HG03469 (cell line): ENCODE measurements at regions not wholly inside any gene's neighbourhood (a gene's known extent, or its start where the extent isn't known, plus 50 kb on each side); places are given as distances from the start of the nearest gene placed in this dataset.

ENCODE experiments used
- ATAC-seq: cut with Tn5 transposase; IDR thresholded peaks from one replicate; pipeline ENCODE4 v1.9.1; 2021; ENCODE audit warnings: mild to moderate bottlenecking, moderate library complexity, moderate number of reproducible peaks; ENCODE audit not compliant: unreplicated experiment

- no peak for ATAC-seq
Observed at GRCh38 chr15:70180186-70180875, 82.6 kb upstream of the TLE3 start.

GRCh38 chr15:70179309-70179892 lies 81.7 kb upstream of the TLE3 start:
- no peak for ATAC-seq

- no peak for ATAC-seq
Observed at GRCh38 chr15:70178335-70179084, 80.8 kb upstream of the TLE3 start.

DNA sequence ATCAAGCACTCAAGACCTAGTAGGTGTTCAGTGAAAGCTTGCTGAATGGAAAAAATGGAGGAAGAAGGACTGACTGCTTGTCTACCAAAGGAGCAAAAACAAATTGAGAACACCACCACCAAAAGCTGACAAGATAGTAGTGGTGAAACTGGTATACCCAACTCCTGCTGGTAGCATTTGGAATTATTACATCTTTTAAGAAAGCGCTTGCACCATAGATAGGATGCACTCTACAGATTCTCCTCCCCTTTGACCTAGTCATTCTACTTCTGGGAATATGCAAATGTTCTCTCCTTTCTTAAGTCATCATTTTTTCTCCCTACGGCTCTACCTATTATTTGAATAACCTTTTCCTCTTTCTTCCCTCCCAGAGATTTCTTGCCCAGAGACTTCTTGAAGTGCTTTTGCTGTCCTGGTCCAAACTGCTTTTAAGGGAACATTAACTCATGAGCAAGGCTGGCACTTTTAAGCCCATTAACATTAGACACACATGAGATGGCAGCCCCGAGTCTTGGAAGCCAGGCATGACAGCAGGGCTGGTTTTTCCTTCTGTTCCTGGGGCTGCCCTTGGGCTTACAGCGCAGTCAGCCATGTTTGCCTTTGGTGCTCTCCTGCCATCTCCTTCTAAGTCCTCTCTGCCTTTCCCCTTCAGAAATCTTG lies 75.0 kb upstream of the TLE3 start:
- ATAC-seq: no peak

DNA sequence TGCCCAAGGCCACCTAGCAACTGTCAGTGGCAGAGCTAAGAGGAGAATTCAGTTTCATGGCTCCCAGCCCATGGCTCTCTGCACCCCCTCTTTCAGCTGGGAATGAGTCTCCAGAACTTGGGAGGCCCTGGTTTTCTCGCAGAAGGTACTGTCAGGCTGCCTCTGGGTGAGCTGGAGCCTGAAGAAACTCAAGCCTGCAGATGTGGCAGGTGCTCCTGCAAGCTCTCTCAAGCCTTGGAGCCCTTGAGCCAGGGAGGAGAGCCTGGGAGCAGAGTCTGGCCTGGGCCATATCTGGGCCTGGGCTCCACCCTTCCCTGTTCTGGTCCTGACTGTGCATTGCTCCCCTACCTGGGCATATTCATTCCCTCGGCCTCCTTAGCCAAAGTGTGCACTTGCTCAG lies 74.4 kb upstream of the TLE3 start:
- ATAC-seq: no peak

GRCh38 chr15:70171256-70171886 lies 73.7 kb upstream of the TLE3 start:
- ATAC-seq: no peak

DNA sequence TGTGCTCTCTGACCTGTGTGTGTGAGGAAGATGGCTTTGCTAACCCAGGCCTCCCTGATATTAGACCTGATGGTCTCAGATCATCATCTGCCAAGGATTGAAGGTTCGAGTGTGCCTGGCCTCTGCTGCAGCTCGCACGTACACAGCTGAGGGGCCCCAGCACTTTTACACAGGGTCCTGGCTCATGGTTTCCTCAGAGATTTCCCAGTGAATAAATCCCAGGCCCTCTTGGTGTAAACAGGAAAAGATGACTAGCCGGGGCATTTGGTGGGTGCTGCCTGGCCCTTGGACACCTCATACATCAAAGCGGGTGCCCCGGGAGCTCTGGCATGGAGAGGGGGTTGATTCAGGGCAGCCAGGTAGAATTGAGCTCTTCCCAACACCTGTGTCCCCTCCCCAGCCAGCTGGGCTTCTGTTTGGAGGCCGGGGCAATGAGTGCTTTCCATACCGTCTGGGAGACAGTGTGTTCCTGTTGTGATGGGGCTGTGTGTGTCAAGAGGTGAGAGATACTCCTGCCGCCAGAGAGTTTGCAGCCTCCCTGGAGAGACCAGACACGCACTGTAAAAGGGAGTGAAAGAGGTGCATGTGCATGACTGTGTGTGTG lies 72.5 kb upstream of the TLE3 start:
- ATAC-seq: no peak

DNA sequence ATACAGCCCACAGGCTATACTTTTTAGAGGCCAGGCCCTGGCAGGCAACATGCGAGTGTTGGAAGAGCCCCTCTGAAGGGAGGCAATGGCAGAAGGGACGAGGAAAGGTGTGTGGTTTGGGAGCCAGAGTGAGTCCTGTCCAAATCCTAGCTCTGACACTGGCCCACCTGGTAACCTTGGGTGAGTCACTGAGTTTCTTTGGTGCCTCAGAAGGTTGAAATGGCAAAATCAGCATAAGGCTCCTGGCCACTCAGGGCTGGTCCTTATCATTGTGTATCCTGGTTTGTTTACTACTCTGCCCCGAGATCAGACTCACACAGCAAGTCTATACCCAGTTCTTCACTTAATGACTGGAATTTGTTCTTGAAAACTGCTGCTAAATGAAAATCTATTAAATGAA lies 71.4 kb upstream of the TLE3 start:
- ATAC-seq: no peak

DNA sequence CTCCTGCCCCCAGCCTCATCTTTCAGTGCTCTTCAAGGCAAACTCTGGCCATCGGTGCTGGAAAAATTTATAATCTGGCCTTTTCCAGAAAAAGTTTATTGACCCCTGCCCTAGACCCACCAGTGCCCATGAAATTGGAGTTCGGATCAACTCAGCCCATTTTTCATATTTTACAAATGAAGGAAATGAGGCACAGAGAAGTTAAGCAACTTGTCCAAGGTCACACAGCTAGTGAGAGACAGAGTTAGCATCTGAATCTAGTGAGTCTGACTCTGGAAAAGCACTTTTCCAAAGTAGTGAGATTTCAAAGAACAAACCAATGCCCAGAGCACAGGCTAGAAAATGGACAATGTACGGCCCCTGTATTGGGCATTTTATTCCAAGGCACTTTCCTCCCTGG lies 69.4 kb upstream of the TLE3 start:
- ATAC-seq: no peak

DNA sequence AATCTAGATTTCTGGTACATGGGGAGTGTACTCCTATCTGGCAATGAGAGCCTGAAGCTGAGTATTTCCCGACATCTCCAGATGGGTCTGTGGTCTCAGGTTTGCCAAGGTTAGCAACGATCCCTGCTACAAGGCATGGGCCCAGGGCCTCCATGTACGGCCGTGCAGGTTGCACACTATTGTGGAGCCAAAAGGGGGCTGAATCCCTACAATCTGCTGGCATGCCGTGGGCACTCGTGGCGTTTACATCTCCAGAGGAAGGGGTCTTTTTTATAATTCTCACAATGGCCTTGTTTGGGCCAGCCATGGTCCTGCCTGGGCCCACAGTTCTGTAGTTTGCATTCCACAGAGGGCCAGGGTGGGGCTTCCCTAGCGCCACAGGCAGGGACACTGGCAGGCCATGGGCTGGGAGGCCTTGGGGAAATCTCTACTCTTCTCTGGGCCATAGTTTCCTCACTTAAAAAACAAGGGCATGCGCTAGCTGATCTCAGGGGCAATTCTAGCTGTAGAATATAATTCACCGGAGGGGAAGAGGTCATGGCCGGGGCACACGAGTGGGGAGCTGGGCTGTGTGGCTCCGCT lies 68.9 kb upstream of the TLE3 start:
- ATAC-seq: no peak

DNA sequence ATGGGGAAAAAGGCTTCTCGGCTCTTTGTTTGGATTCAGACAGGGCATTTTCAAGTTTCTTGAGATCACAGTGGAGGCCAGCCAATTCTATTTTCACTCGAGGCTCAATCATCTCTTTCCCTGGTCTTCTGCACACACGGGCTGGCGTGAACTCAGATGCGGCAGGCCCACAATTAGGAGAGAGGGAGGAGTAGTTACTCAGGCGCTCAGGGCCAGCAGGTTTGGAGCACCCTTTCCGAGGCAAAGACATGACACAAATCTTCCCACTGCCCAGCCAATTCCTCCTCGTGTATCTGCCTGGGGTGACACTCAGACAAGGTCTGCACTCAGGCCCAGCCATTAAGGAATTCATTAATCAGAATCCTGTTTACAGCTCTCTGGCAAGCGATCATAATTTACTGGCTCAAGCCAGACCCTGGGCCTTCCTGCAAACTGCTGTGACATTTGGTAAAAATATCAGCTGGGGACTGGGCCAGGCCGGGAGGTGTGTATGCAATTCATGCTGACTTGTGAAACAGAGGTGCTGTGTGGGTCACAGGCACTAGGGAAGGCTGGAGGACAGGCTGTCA lies 68.1 kb upstream of the TLE3 start:
- no peak for ATAC-seq

DNA sequence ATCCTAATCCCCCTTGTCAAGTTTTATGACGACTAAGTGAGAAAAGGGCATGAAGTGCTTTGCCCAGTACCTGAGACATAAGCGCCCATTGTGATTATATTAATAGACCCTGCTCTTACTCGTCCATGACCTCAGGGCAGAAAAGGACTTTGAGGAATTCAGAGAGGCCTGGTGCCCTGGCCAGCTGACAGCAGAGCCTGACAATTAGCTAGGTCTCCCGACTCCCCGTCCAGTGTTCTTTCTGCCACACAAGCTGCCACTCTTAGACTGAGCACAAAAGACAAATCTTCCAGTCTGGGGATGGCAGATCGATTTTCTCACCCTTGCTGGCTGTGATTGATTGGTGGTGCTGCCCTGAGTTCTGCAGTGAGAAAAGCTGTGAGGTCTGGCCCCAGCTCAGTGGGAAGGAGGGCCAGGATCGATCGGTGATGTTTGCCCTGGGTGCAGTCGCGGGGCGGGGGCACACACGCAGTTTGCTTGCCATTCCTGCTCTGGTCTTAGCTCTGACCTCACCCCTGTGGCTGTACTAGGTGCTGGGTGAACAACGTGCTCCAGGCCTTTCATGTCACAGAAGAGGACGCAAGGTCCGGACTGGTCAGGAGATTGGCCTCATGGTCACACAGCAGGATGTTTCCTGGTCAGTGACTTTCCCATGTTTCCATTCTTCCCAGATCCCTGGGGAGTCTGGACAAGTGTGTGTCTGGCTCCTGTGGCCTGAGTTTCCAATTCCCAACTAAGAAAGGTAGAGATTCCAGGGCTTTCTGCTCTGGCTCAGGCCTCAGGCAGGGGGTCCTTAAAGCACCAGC lies 67.4 kb upstream of the TLE3 start:
- ATAC-seq: no peak

DNA sequence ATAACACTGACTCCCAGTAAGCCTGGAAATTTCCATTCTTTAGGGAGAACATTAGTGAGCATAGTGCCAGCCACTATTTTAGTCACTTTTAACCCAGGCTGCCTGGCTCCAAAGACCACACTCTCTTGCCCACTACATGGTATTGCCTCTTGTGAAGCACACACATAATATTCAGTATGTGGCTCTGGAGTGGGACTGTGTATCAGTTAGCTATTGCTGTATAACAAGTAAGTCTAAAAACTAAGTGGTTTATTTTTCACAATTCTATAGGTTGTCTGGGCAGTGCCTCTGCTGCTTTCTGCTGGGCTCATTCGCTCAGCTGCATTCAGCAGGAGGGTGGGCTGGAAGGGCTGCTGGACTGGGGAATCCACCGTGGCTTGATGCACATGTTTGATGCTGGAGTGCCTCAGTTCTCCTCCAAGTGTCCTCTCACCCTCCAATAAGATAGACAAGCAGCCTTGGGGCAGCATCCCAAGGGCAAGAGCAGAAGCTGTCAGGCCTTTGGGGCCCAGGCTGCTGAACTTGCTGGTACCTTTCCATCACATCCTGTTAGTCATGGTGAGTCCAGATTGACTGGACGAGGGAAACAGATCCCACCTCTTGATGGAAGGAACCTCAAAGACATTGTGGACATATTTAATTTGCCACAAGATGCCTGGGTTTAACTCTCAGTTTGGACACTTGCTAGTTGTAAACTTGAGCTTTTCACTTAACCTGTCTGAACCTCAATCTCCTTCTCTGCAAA lies 66.6 kb upstream of the TLE3 start:
- no peak for ATAC-seq

DNA sequence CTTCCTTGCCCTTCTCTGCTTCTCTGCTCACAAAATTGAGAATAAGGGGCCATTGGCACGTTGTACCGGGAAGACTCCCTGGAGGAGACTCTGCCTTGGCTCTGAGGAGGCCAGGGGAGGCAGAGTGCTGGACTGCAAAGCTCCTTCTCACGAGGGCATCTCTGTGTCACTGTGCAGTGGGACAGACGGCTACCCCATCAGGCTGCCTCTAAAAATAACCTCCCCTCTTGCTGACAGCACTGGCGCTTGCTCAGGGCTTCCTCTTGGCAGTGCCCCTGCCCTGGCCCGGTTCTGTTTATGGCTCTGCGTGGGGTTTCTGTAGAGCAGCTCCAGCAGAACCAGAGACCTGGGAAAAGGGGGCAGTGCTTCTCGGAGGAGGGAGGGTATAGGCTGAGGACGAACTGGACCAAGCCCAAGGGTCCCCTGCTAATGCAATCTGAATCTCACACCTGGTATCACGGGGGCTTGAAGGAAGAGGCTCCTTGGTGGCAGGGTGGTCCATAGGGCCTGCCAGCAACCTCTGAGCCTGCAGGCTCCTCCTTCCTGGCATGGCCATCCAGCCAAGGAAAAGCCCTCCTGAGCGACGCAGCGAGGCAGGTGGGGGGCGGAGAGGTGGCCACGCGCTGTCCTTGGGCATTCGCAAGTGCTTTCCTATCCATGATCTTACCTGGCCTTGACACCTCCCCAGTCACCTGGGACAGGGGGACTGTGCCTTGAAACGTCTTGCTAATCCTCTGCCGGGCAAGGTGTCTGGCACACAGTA lies 63.3 kb upstream of the TLE3 start:
- ATAC-seq: no peak

DNA sequence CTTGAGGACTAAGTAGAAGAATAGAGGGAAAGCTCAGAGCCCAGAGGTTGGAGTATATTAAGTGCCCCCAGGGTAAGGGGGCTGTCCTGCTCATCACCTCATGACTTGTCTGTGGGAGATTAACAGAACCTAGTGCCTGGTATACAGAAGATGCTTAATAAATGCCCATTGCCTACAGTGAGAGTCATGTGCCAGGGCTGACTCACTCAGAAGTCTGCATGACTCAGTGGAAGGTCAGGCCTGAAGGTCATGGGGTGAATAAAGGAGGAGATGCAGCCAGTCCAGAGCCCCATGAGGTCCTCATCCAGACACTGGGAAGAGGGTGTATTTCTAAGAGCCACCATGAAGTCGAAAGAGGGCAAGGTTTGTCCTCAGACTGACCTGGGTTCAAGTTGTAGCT lies 62.5 kb upstream of the TLE3 start:
- ATAC-seq: no peak

GRCh38 chr15:70159713-70160009 lies 61.9 kb upstream of the TLE3 start:
- no peak for ATAC-seq

- no peak for ATAC-seq
Observed at GRCh38 chr15:70159001-70159712, 61.4 kb upstream of the TLE3 start.
